HCT116 (cell line): ENCODE measurements at regions not wholly inside any gene's neighbourhood (a gene's known extent, or its start where the extent isn't known, plus 50 kb on each side); places are given as distances from the start of the nearest gene placed in this dataset.

Source experiments
- ATAC-seq: fragments of 200-7000 bp; cut with Tn5 transposase; 2 replicates; pipeline ENCODE4 v1.9.1; 2020; ENCODE audit warnings: mild to moderate bottlenecking, moderate library complexity
- BruUV-seq: library from RNA; stranded (reverse); fragments of 400-500 nt; replicated peaks from 2 replicates; lab custom pipeline; 2021; lab: Mats Ljungman, UMichigan
- CTCF ChIA-PET: fragments of 300-600 bp; sonication (Branson Sonifier 250); formaldehyde crosslinking; loops from one replicate; lab custom pipeline; 2021; ENCODE audit warnings: antibody characterized with exemption; lab: Charles Lee
- POLR2A ChIA-PET: fragments of 300-600, 350-600 bp; sonication (Branson Sonifier 250); formaldehyde crosslinking; loops from one replicate; lab custom pipeline; 2021; ENCODE audit warnings: antibody characterized with exemption; lab: Charles Lee
- RAD21 ChIA-PET, 2 experiments: fragments of 300-600 bp; sonication (Branson Sonifier 250); formaldehyde crosslinking; loops; one replicate each; lab custom pipeline; 2023; ENCODE audit warnings: low total read pairs in 2 of 2; ENCODE audit not compliant: uncharacterized antibody in 2 of 2, unreplicated experiment in 2 of 2, low non-redundant PET in 1 of 2; lab: Charles Lee
- DNase-seq: peaks from one replicate; pipeline ENCODE4 v3.0.0-alpha.2; 2010; ENCODE audit warnings: low read depth, low spot score
- H2AFZ ChIP-seq: fragments of 200-600 bp; shearing (Covaris generic), sonication (generic); 2 replicates; pipeline ENCODE4 v1.6.1; 2017; ENCODE audit warnings: low read depth, mixed run types, mixed read lengths, antibody characterized with exemption, low read length; ENCODE audit not compliant: poor library complexity, severe bottlenecking
- H3K27ac ChIP-seq: 2 replicates; pipeline ENCODE4 v1.5.1; 2012; ENCODE audit warnings: low read depth, low read length
- H3K27me3 ChIP-seq: fragments of 200-600 bp; sonication (generic); 2 replicates; pipeline ENCODE4 v1.6.1; 2016; ENCODE audit warnings: mixed run types, low read length, mixed read lengths; ENCODE audit not compliant: insufficient read depth
- H3K36me3 ChIP-seq, 2 experiments: fragments of 200-500 bp in 1 of 2; fragments of 200-600 bp in 1 of 2; sonication (Bioruptor generic) in 1 of 2; sonication (generic) in 1 of 2; 2 replicates each; pipeline versions ENCODE4 v1.5.1 to v1.6.1; 2014 to 2016; ENCODE audit warnings: low read length in 2 of 2, inconsistent platforms in 1 of 2, mixed read lengths in 1 of 2, mixed run types in 1 of 2; ENCODE audit not compliant: insufficient read depth in 2 of 2, control insufficient read depth in 1 of 2
- H3K4me1 ChIP-seq, 2 experiments: fragments of 200-600 bp in 1 of 2; sonication (generic) in 1 of 2; 2 replicates each; pipeline versions ENCODE4 v1.5.1 to v1.6.1; 2012 to 2017; ENCODE audit warnings: low read length in 2 of 2, inconsistent platforms in 1 of 2, mild to moderate bottlenecking in 1 of 2, mixed read lengths in 1 of 2, mixed run types in 1 of 2, moderate library complexity in 1 of 2; ENCODE audit not compliant: insufficient read depth in 2 of 2, control insufficient read depth in 1 of 2
- H3K4me2 ChIP-seq: fragments of 200-600 bp; sonication (generic); 2 replicates; pipeline ENCODE4 v1.6.1; 2017; ENCODE audit warnings: mixed run types, low read length, mixed read lengths
- H3K4me3 ChIP-seq, 2 experiments: fragments of 200-600 bp in 1 of 2; sonication (generic) in 1 of 2; replicated peaks in 1 of 2; 2 replicates each; pipeline ENCODE4 v1.5.1; 2011 to 2016; ENCODE audit warnings: low read length in 2 of 2, control low read depth in 1 of 2, low read depth in 1 of 2, mild to moderate bottlenecking in 1 of 2, mixed read lengths in 1 of 2, mixed run types in 1 of 2
- H3K79me2 ChIP-seq: fragments of 200-600 bp; sonication (generic); 2 replicates; pipeline ENCODE4 v1.6.1; 2017; ENCODE audit warnings: mild to moderate bottlenecking, mixed run types, low read length, moderate library complexity, mixed read lengths; ENCODE audit not compliant: insufficient read depth
- H3K9ac ChIP-seq: fragments of 200-600 bp; sonication (generic); 2 replicates; pipeline ENCODE4 v1.6.1; 2016; ENCODE audit warnings: low read length, mixed read lengths
- H3K9me2 ChIP-seq: fragments of 200-600 bp; sonication (generic), shearing (Covaris generic); 2 replicates; pipeline ENCODE4 v1.6.1; 2017; ENCODE audit warnings: mixed run types, mild to moderate bottlenecking, moderate library complexity; ENCODE audit not compliant: insufficient read depth
- H3K9me3 ChIP-seq, 2 experiments: fragments of 200-500 bp in 1 of 2; fragments of 200-600 bp in 1 of 2; sonication (Bioruptor generic) in 1 of 2; sonication (generic) in 1 of 2; 2 replicates each; pipeline ENCODE4 v1.6.1; 2014 to 2017; ENCODE audit warnings: low read length in 2 of 2, mixed read lengths in 2 of 2, inconsistent platforms in 1 of 2, low read depth in 1 of 2, mild to moderate bottlenecking in 1 of 2, mixed run types in 1 of 2, moderate library complexity in 1 of 2; ENCODE audit not compliant: control insufficient read depth in 1 of 2, insufficient read depth in 1 of 2
- H4K20me1 ChIP-seq: fragments of 200-600 bp; sonication (generic), shearing (Covaris generic); 2 replicates; pipeline ENCODE4 v1.6.1; 2017; ENCODE audit warnings: mixed run types, mild to moderate bottlenecking, moderate library complexity; ENCODE audit not compliant: insufficient read depth
- EGR1 ChIP-seq: IDR thresholded peaks from 2 replicates; pipeline ENCODE4 v1.6.1; 2012; ENCODE audit warnings: low read depth
- EZH2phosphoT487 ChIP-seq: fragments of 200-600 bp; IDR thresholded peaks from 2 replicates; pipeline ENCODE4 v1.6.1; 2018; ENCODE audit warnings: antibody characterized with exemption, borderline replicate concordance
- JUND ChIP-seq: IDR thresholded peaks from 2 replicates; pipeline ENCODE4 v1.6.1; 2012
- MAX ChIP-seq: IDR thresholded peaks from 2 replicates; pipeline ENCODE4 v1.6.1; 2012
- POLR2A ChIP-seq: IDR thresholded peaks from 2 replicates; pipeline ENCODE4 v1.7.0; 2011; ENCODE audit warnings: borderline replicate concordance; ENCODE audit not compliant: insufficient read depth, insufficient read length; ENCODE audit errors: extremely low read depth
- POLR2AphosphoS5 ChIP-seq: IDR thresholded peaks from 2 replicates; pipeline ENCODE4 v1.6.1; 2011; ENCODE audit warnings: mild to moderate bottlenecking, low read depth, low read length, moderate library complexity
- REST ChIP-seq: IDR thresholded peaks from 2 replicates; pipeline ENCODE4 v1.6.1; 2012; ENCODE audit warnings: low read depth
- SIN3A ChIP-seq: IDR thresholded peaks from 2 replicates; pipeline ENCODE4 v1.6.1; 2012; ENCODE audit warnings: low read depth
- SRF ChIP-seq: IDR thresholded peaks from 2 replicates; pipeline ENCODE4 v1.6.1; 2012; ENCODE audit warnings: low read depth
- TCF7L2 ChIP-seq: IDR thresholded peaks from 2 replicates; pipeline ENCODE4 v1.7.0; 2011; ENCODE audit warnings: borderline replicate concordance, inconsistent platforms; ENCODE audit not compliant: insufficient read depth, insufficient read length; ENCODE audit errors: extremely low read depth
- YY1 ChIP-seq: IDR thresholded peaks from 2 replicates; pipeline ENCODE4 v1.6.1; 2011; ENCODE audit warnings: low read length, low read depth, moderate library complexity, mild to moderate bottlenecking; ENCODE audit not compliant: insufficient replicate concordance; ENCODE audit errors: extremely low read depth
- ZFX ChIP-seq: fragments of 450-650 bp; IDR thresholded peaks from 2 replicates; pipeline ENCODE4 v1.6.1; 2017
- ZNF274 ChIP-seq: fragments of 200-500 bp; sonication (Bioruptor generic); IDR thresholded peaks from 2 replicates; pipeline ENCODE4 v1.6.1; 2014; ENCODE audit warnings: mild to moderate bottlenecking, low read depth, low read length, inconsistent platforms
- intact Hi-C: fragments of 100-400 bp; cut with micrococcal nuclease; formaldehyde crosslinking; loops from 2 replicates; pipeline ENCODE4 v1.10.0; 2022
- TF ChIP-seq, protein P1 (sequence below): IDR thresholded peaks from 2 replicates; pipeline ENCODE4 v1.6.1; 2012

DNA sequence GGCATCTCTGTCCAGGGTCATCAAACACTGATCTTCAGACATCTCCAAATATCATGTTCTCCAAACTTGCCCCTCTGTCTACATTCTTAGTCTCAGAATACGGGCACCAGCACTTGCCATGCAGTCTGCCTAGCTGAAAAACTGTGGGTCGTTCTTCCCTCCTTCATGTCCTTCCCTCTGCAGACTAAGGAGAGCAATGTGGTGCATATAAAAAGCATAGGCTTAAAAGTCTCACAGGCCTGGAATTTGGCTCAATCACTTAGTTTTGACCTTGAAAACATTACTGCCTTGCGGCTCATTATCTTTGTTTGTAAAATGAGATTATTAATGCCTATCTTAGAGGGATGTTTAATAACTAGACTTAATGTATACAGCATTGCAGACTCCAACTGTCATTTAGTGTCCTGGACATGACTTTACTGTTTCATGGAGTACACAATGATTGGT, 362.8 kb downstream of the NPR3 start:
- intact Hi-C loops = no loop called here
- no peaks in the 10 kb centered on the region for H3K36me3 ChIP-seq
- H3K27me3 ChIP-seq = no peaks in the 10 kb centered on the region
- H3K9me3 ChIP-seq = no peaks in the 10 kb centered on the region
- ChIA-PET CTCF (no interaction called here), RAD21 (no interaction called here), POLR2A (no interaction called here)
- H3K4me2 ChIP-seq = no peak overlapping the region
- no peak overlapping the region for H3K4me3 ChIP-seq
- H2AFZ ChIP-seq = no peak overlapping the region
- DNase-seq (no peak), ATAC-seq (no peak)
- no peaks in the 10 kb centered on the region for H4K20me1 ChIP-seq
- no peak overlapping the region for H3K9ac ChIP-seq
- no peaks in the 10 kb centered on the region for H3K79me2 ChIP-seq
- TF ChIP-seq POLR2A (no peak), EGR1 (no peak), MAX (no peak), TCF7L2 (no peak), ZFX (no peak), JUND (no peak), SRF (no peak), YY1 (no peak), ZNF274 (no peak), EZH2phosphoT487 (no peak), POLR2AphosphoS5 (no peak), SIN3A (no peak), REST (no peak)
- TF ChIP-seq, protein P1, sequence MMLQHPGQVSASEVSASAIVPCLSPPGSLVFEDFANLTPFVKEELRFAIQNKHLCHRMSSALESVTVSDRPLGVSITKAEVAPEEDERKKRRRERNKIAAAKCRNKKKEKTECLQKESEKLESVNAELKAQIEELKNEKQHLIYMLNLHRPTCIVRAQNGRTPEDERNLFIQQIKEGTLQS = no peak
- no peaks in the 10 kb centered on the region for H3K9me2 ChIP-seq
- BruUV-seq = no TSS peak
- no peak overlapping the region for H3K27ac ChIP-seq
- H3K4me1 ChIP-seq = peaks cover 0 to under 1% of the 10 kb centered on the region in 2 experiments; a peak in 1 of 4 replicates
